DOHH2 (cell line): ENCODE measurements at regions not wholly inside any gene's neighbourhood (a gene's known extent, or its start where the extent isn't known, plus 50 kb on each side); places are given as distances from the start of the nearest gene placed in this dataset.

Source experiments
- H3F3A ChIP-seq: fragments of 200-600 bp; sonication (generic), shearing (Covaris generic); 2 replicates; pipeline ENCODE4 v1.6.0; 2016; ENCODE audit warnings: antibody characterized with exemption, mild to moderate bottlenecking; ENCODE audit not compliant: control insufficient read depth, insufficient read depth
- H3K27ac ChIP-seq: fragments of 200-600 bp; sonication (generic); 2 replicates; pipeline ENCODE4 v1.5.1; 2014; ENCODE audit warnings: low read depth, mild to moderate bottlenecking, low read length, moderate library complexity
- H3K27me3 ChIP-seq: fragments of 200-600 bp; sonication (generic); 2 replicates; pipeline ENCODE4 v1.6.1; 2014; ENCODE audit warnings: mild to moderate bottlenecking, low read length, mixed read lengths; ENCODE audit not compliant: control insufficient read depth
- H3K36me3 ChIP-seq: fragments of 200-600 bp; sonication (generic); 2 replicates; pipeline ENCODE4 v1.6.1; 2014; ENCODE audit warnings: mild to moderate bottlenecking, low read length, moderate library complexity, mixed read lengths; ENCODE audit not compliant: control insufficient read depth
- H3K4me1 ChIP-seq: fragments of 200-600 bp; sonication (generic); 2 replicates; pipeline ENCODE4 v1.6.1; 2014; ENCODE audit warnings: mild to moderate bottlenecking, low read length, mixed read lengths; ENCODE audit not compliant: control insufficient read depth
- H3K4me2 ChIP-seq: fragments of 200-600 bp; sonication (generic); 2 replicates; pipeline ENCODE4 v1.6.0; 2014; ENCODE audit warnings: mild to moderate bottlenecking, low read length, moderate library complexity
- H3K4me3 ChIP-seq: fragments of 200-600 bp; sonication (generic); 2 replicates; pipeline ENCODE4 v1.5.1; 2014; ENCODE audit warnings: mild to moderate bottlenecking, low read length, mixed read lengths
- H3K79me2 ChIP-seq: fragments of 200-600 bp; sonication (generic); 2 replicates; pipeline ENCODE4 v1.6.1; 2014; ENCODE audit warnings: mild to moderate bottlenecking, low read length, mixed read lengths; ENCODE audit not compliant: control insufficient read depth
- H3K9me2 ChIP-seq: fragments of 200-600 bp; sonication (generic); replicated peaks from 2 replicates; pipeline ENCODE4 v1.6.1; 2014; ENCODE audit warnings: mild to moderate bottlenecking, low read length, mixed read lengths; ENCODE audit not compliant: control insufficient read depth
- H3K9me3 ChIP-seq: fragments of 200-600 bp; sonication (generic); 2 replicates; pipeline ENCODE4 v1.6.1; 2014; ENCODE audit warnings: antibody characterized with exemption, low read length, mixed read lengths; ENCODE audit not compliant: control insufficient read depth, insufficient read depth
- H4K20me1 ChIP-seq: fragments of 200-600 bp; sonication (generic); 2 replicates; pipeline ENCODE4 v1.6.0; 2014; ENCODE audit warnings: low read depth, mild to moderate bottlenecking, antibody characterized with exemption, low read length, moderate library complexity; ENCODE audit not compliant: control insufficient read depth, insufficient read depth
- EZH2phosphoT487 ChIP-seq: fragments of 200-600 bp; sonication (generic); IDR thresholded peaks from 2 replicates; pipeline ENCODE4 v1.6.1; 2017; ENCODE audit warnings: borderline replicate concordance, mild to moderate bottlenecking, antibody characterized with exemption, low read length, moderate library complexity, mixed read lengths
- TF ChIP-seq, protein P1 (sequence below): fragments of 200-600 bp; sonication (generic); IDR thresholded peaks from one replicate; pipeline ENCODE4 v1.5.1; 2014; ENCODE audit warnings: antibody characterized with exemption, mild to moderate bottlenecking, low read depth, low read length; ENCODE audit not compliant: poor library complexity, severe bottlenecking

DNA sequence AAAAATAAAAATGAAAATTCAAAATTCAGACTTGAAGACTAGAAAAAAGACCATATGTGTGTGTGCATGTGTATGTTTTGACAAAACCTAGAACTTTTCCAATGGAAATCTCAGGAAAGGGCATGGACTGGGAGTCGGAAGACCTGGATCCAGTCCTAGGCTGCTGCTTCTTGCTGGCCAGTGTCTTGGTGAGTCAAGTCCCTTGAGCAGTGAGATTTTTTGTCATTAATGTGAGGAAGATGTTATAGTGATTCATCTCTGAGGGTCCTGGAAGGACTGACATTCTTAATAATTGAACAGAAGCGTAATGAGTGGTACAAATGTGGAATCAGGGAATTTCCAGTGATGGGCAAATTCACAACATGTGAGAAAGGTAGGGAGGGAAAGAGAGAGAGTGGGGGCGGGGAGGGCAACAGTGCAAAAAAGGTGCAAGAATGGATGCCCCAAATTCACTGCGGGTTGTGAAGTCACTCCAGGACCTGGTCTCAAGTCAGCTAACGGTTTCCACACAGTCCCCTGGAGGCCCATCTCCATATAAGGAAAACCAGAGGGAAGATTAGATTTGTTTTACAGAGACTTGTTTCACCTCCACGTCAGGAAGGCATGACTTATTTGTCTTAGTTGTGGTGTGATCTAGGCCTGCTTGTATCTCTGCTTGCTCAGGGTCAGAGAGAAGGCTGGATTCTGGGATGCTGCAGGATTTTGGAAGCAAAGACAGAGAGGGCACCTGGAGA, 201.7 kb downstream of the BUB3 start:
- no peaks in the 10 kb centered on the region for H3F3A ChIP-seq
- peaks cover 12% of the 10 kb centered on the region for H3K4me1 ChIP-seq
- no peaks in the 10 kb centered on the region for H3K36me3 ChIP-seq
- H3K79me2 ChIP-seq, result no peaks in the 10 kb centered on the region
- H3K27ac ChIP-seq, result no peak overlapping the region
- no peaks in the 10 kb centered on the region for H4K20me1 ChIP-seq
- TF ChIP-seq, protein P1, sequence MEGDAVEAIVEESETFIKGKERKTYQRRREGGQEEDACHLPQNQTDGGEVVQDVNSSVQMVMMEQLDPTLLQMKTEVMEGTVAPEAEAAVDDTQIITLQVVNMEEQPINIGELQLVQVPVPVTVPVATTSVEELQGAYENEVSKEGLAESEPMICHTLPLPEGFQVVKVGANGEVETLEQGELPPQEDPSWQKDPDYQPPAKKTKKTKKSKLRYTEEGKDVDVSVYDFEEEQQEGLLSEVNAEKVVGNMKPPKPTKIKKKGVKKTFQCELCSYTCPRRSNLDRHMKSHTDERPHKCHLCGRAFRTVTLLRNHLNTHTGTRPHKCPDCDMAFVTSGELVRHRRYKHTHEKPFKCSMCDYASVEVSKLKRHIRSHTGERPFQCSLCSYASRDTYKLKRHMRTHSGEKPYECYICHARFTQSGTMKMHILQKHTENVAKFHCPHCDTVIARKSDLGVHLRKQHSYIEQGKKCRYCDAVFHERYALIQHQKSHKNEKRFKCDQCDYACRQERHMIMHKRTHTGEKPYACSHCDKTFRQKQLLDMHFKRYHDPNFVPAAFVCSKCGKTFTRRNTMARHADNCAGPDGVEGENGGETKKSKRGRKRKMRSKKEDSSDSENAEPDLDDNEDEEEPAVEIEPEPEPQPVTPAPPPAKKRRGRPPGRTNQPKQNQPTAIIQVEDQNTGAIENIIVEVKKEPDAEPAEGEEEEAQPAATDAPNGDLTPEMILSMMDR, result no peak
- no peak for TF ChIP-seq EZH2phosphoT487
- no peak overlapping the region for H3K4me2 ChIP-seq
- no peaks in the 10 kb centered on the region for H3K9me2 ChIP-seq
- H3K27me3 ChIP-seq, result no peaks in the 10 kb centered on the region
- no peak overlapping the region for H3K4me3 ChIP-seq
- no peaks in the 10 kb centered on the region for H3K9me3 ChIP-seq

DNA sequence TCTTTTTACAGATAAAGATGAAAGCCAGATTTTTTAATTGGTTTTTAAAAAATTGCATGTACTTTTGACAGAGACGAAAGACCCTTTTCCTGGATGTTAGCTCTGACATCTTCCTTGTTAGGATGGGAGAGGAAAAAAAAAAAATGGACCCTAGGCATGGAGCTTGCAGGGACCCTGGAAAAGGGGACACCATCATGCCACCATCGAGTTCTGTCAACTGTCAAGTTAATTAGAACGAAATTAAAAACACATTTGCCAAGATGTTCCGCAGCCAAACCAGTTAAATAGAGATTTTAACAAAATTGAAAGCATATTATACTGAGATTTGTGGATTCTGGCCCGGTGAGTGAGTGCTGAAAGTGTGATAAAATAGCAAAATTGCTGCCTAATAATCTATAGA, 202.6 kb downstream of the BUB3 start:
- Histone ChIP-seq H4K20me1 (no peaks in the 10 kb centered on the region), H3K27me3 (no peaks in the 10 kb centered on the region), H3K79me2 (no peaks in the 10 kb centered on the region), H3K4me3 (no peak overlapping the region), H3K4me2 (no peak overlapping the region), H3K36me3 (no peaks in the 10 kb centered on the region), H3K9me2 (no peaks in the 10 kb centered on the region), H3K9me3 (no peaks in the 10 kb centered on the region), H3K4me1 (peaks cover 12% of the 10 kb centered on the region), H3F3A (no peaks in the 10 kb centered on the region), H3K27ac (no peak overlapping the region)
- TF ChIP-seq, protein P1, result no peak
- no peak for TF ChIP-seq EZH2phosphoT487

DNA sequence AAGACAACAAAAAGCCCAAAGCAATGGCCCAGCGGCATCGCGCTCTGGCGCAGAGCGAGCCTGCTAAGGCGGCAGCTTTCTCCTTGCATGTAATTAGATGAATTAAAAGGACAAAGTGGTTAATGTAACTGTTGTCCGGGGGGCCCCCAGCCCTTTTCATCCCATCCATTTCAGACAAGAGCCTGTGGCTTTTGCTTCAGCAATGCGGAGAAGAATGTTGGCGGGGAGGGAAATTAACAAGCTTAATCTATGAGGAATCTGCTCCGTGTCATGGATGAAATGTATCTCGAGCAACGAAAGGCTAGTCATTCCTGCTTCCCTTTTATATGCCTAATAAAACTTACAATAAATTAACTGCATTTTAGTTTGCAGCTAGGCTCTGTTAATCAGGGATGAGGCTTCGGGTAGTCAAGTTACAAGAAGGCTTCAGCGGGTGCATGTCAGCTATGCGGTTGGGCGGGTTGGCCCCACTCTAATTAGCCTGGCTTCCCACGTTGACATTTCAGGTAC, 203.3 kb downstream of the BUB3 start:
- H3K79me2 ChIP-seq, result no peaks in the 10 kb centered on the region
- no peaks in the 10 kb centered on the region for H4K20me1 ChIP-seq
- H3F3A ChIP-seq, result no peaks in the 10 kb centered on the region
- no peaks in the 10 kb centered on the region for H3K9me3 ChIP-seq
- H3K9me2 ChIP-seq, result no peaks in the 10 kb centered on the region
- no peak overlapping the region for H3K27ac ChIP-seq
- H3K4me2 ChIP-seq, result no peak overlapping the region
- no peaks in the 10 kb centered on the region for H3K36me3 ChIP-seq
- peaks cover 12% of the 10 kb centered on the region for H3K4me1 ChIP-seq
- no peaks in the 10 kb centered on the region for H3K27me3 ChIP-seq
- TF ChIP-seq EZH2phosphoT487, result no peak
- TF ChIP-seq, protein P1, result no peak
- H3K4me3 ChIP-seq, result no peak overlapping the region
